HepG2 (cell line): ENCODE measurements at regions not wholly inside any gene's neighbourhood (a gene's known extent, or its start where the extent isn't known, plus 50 kb on each side); places are given as distances from the start of the nearest gene placed in this dataset.

ENCODE experiments used
- ATAC-seq: fragments of 200-7000 bp; cut with Tn5 transposase; 3 replicates; pipeline ENCODE4 v1.9.1; 2020; ENCODE audit warnings: mild to moderate bottlenecking, moderate library complexity
- BruUV-seq: library from RNA; stranded (reverse); fragments of 400-500 nt; replicated peaks from 2 replicates; lab custom pipeline; 2021; lab: Mats Ljungman, UMichigan
- CTCF ChIA-PET: fragments of 300-600 bp; formaldehyde crosslinking; extraction: SDS; loops from one replicate; lab custom pipeline; 2021; ENCODE audit warnings: low total read pairs, inconsistent platforms, low intra/inter-chr PET ratio; lab: Yijun Ruan, JAX
- POLR2A ChIA-PET: fragments of 350-600 bp; sonication (Branson Sonifier 250); formaldehyde crosslinking; loops from one replicate; lab custom pipeline; 2020; ENCODE audit warnings: antibody characterized with exemption, inconsistent platforms; lab: Yijun Ruan, JAX
- DNase-seq: peaks from one replicate; pipeline ENCODE4 v3.0.0-alpha.2; 2015; ENCODE audit warnings: low spot score
- FAIRE-seq: peaks from 3 replicates; lab custom pipeline; 2011; peaks lifted over from hg19 to GRCh38; lab: Jason Lieb, UNC
- H2AFZ ChIP-seq: one replicate; pipeline ENCODE4 v1.6.1; 2011; ENCODE audit warnings: low read length, inconsistent platforms
- H3K27ac ChIP-seq: fragments of 300-600 bp; 3 replicates; pipeline ENCODE4 v1.8.0; 2011; ENCODE audit warnings: mixed run types, mild to moderate bottlenecking, mixed read lengths, low read length, inconsistent platforms; ENCODE audit not compliant: insufficient read depth; ENCODE audit errors: extremely low read length
- H3K27me3 ChIP-seq, 2 experiments: fragments of 200-600 bp in 1 of 2; 2 replicates in 1 of 2; 3 replicates in 1 of 2; pipeline versions ENCODE4 v1.6.0 to v1.8.0; 2011; ENCODE audit warnings: low read length in 2 of 2, mild to moderate bottlenecking in 2 of 2, moderate library complexity in 2 of 2, inconsistent platforms in 1 of 2; ENCODE audit not compliant: insufficient read depth in 2 of 2, control insufficient read depth in 1 of 2
- H3K36me3 ChIP-seq, 2 experiments: fragments of 200-600 bp in 1 of 2; replicated peaks in 1 of 2; 2 replicates in 1 of 2; 3 replicates in 1 of 2; pipeline versions ENCODE4 v1.5.1 to v1.8.0; 2011; ENCODE audit warnings: low read length in 2 of 2, inconsistent platforms in 1 of 2; ENCODE audit not compliant: insufficient read depth in 2 of 2, control insufficient read depth in 1 of 2
- H3K4me1 ChIP-seq: 2 replicates; pipeline ENCODE4 v1.5.1; 2012; ENCODE audit warnings: low read length, inconsistent platforms; ENCODE audit not compliant: insufficient read depth
- H3K4me2 ChIP-seq: 2 replicates; pipeline ENCODE4 v1.6.0; 2011; ENCODE audit warnings: low read depth, low read length, inconsistent platforms
- H3K4me3 ChIP-seq, 3 experiments: fragments of 200-600 bp in 1 of 3; sonication (generic), shearing (Covaris generic) in 1 of 3; replicated peaks in 1 of 3; 2 replicates each; pipeline ENCODE4 v1.5.1; 2011 to 2016; ENCODE audit warnings: low read length in 3 of 3, inconsistent platforms in 2 of 3, low read depth in 2 of 3, mild to moderate bottlenecking in 2 of 3, control low read depth in 1 of 3, mixed read lengths in 1 of 3; ENCODE audit not compliant: insufficient read depth in 1 of 3
- H3K79me2 ChIP-seq: one replicate; pipeline ENCODE4 v1.6.1; 2011; ENCODE audit warnings: low read length, inconsistent platforms; ENCODE audit not compliant: insufficient read depth
- H3K9ac ChIP-seq: 2 replicates; pipeline ENCODE4 v1.6.0; 2011; ENCODE audit warnings: mild to moderate bottlenecking, low read depth, low read length, inconsistent platforms; ENCODE audit not compliant: insufficient read depth
- H3K9me3 ChIP-seq: 2 replicates; pipeline ENCODE4 v1.5.1; 2012; ENCODE audit warnings: mild to moderate bottlenecking, low read length
- H4K20me1 ChIP-seq: 2 replicates; pipeline ENCODE4 v1.6.0; 2011; ENCODE audit warnings: inconsistent platforms, mild to moderate bottlenecking, low read length, moderate library complexity; ENCODE audit not compliant: insufficient read depth
- AKNA ChIP-seq: sonication (generic); formaldehyde crosslinking; IDR thresholded peaks from 2 replicates; pipeline ENCODE4 v1.4.0; 2020; ENCODE audit warnings: missing genetic modification reagents, borderline replicate concordance
- HBP1 ChIP-seq: IDR thresholded peaks from 2 replicates; pipeline ENCODE4 v1.6.1; 2016; ENCODE audit warnings: low read depth, control low read depth
- MTF2 ChIP-seq: sonication (generic); formaldehyde crosslinking; IDR thresholded peaks from 2 replicates; pipeline ENCODE4 v1.5.0; 2020; ENCODE audit warnings: missing genetic modification reagents, borderline replicate concordance
- PRPF4 ChIP-seq: fragments of 200-400 bp; formaldehyde crosslinking; IDR thresholded peaks from 2 replicates; pipeline ENCODE4 v1.6.1; 2016; ENCODE audit warnings: low read length, low read depth; ENCODE audit not compliant: poor library complexity, severe bottlenecking
- SYNCRIP ChIP-seq: fragments of 200-400 bp; formaldehyde crosslinking; IDR thresholded peaks from 2 replicates; pipeline ENCODE4 v1.6.1; 2018; ENCODE audit warnings: mild to moderate bottlenecking, low read depth, low read length; ENCODE audit not compliant: insufficient read depth
- XRCC5 ChIP-seq: fragments of 200-400 bp; formaldehyde crosslinking; optimal IDR thresholded peaks from 2 replicates; pipeline ENCODE3; 2017; ENCODE audit warnings: mild to moderate bottlenecking, low read length
- ZFAT ChIP-seq: sonication (generic); formaldehyde crosslinking; conservative IDR thresholded peaks from 2 replicates; pipeline ENCODE4 v1.8.1; 2023; ENCODE audit warnings: missing genetic modification reagents, inconsistent platforms
- ZNF468 ChIP-seq: sonication (generic); formaldehyde crosslinking; IDR thresholded peaks from 2 replicates; pipeline ENCODE4 v1.8.0; 2022; ENCODE audit warnings: mild to moderate bottlenecking, moderate library complexity, missing genetic modification reagents
- ZNF781 ChIP-seq: sonication (generic); formaldehyde crosslinking; IDR thresholded peaks from 2 replicates; pipeline ENCODE4 v1.5.1; 2020; ENCODE audit warnings: borderline replicate concordance, mild to moderate bottlenecking, missing genetic modification reagents; ENCODE audit errors: not compliant biosample characterization
- ZNF83 ChIP-seq: sonication (generic); formaldehyde crosslinking; IDR thresholded peaks from 2 replicates; pipeline ENCODE4 v1.4.0; 2020; ENCODE audit warnings: missing genetic modification reagents, mild to moderate bottlenecking, borderline replicate concordance
- WGBS: methylation state at CpG from one replicate; pipeline ENCODE4 v1.1.6; 2017; ENCODE audit warnings: low lambda C conversion rate; 5-methylcytosine and 5-hydroxymethylcytosine counted together
- in situ Hi-C: cut with HindIII; loops from 2 replicates; pipeline ENCODE4 v1.10.0; 2017; ENCODE audit warnings: low pct_unique_long_range_greater_than_20kb; ENCODE audit not compliant: extremely low pct_ligation_motif_present
- intact Hi-C: fragments of 100-400 bp; cut with micrococcal nuclease; formaldehyde crosslinking; loops from one replicate; pipeline ENCODE4 v1.10.0; 2022; ENCODE audit not compliant: unreplicated experiment

GRCh38 chr20:60148885-60149284, 190.7 kb downstream of the CDH26 start:
- Histone ChIP-seq H2AFZ (no peak overlapping the region), H3K9ac (no peak overlapping the region), H3K27me3 (no peaks in the 10 kb centered on the region), H3K9me3 (no peaks in the 10 kb centered on the region), H4K20me1 (no peaks in the 10 kb centered on the region), H3K27ac (no peak overlapping the region), H3K4me1 (no peaks in the 10 kb centered on the region), H3K79me2 (no peaks in the 10 kb centered on the region), H3K4me2 (no peak overlapping the region), H3K36me3 (no peaks in the 10 kb centered on the region), H3K4me3 (no peak overlapping the region)
- TF ChIP-seq ZNF83 (CRISPR knock-in tag), result no peak
- BruUV-seq, result no TSS peak
- ChIA-PET CTCF (no interaction called here), POLR2A (no interaction called here)
- in situ Hi-C loops (no loop called here), intact Hi-C loops (no loop called here)
- ATAC-seq (no peak), DNase-seq (no peak), FAIRE-seq (no peak)

- no peak overlapping the region for H3K9ac ChIP-seq
- no peak overlapping the region for H3K27ac ChIP-seq
- no peaks in the 10 kb centered on the region for H3K4me1 ChIP-seq
- FAIRE-seq, result no peak
- no peak for DNase-seq
- no peaks in the 10 kb centered on the region for H4K20me1 ChIP-seq
- ChIA-PET POLR2A (no interaction called here), CTCF (no interaction called here)
- no peak overlapping the region for H2AFZ ChIP-seq
- no peak overlapping the region for H3K4me3 ChIP-seq
- H3K9me3 ChIP-seq, result peaks cover 8% of the 10 kb centered on the region; the same call in 1 of the 2 replicates
- intact Hi-C loops, result no loop called here
- ATAC-seq, result no peak
- no TSS peak for BruUV-seq
- H3K4me2 ChIP-seq, result no peak overlapping the region
- in situ Hi-C loops, result no loop called here
- no peaks in the 10 kb centered on the region for H3K79me2 ChIP-seq
- no peaks in the 10 kb centered on the region for H3K27me3 ChIP-seq
- H3K36me3 ChIP-seq, result no peaks in the 10 kb centered on the region
- WGBS, result 13% methylated on average over 3 of the region's 3 CpGs
- TF ChIP-seq XRCC5 (no peak), HBP1 (CRISPR knock-in tag) (no peak), MTF2 (CRISPR knock-in tag) (no peak), ZFAT (CRISPR knock-in tag) (no peak), PRPF4 (no peak), ZNF781 (CRISPR knock-in tag) (no peak), ZNF468 (no peak), AKNA (no peak), SYNCRIP (no peak)
These were observed 194.6 kb downstream of the CDH26 start for GRCh38 chr20:60152792-60153191.
